HT1080 (cell line): ENCODE measurements at regions not wholly inside any gene's neighbourhood (a gene's known extent, or its start where the extent isn't known, plus 50 kb on each side); places are given as distances from the start of the nearest gene placed in this dataset.
A peak's percentile ranks its signal among the peaks of the same experiment; 100 is the strongest.

Experiments used
- DNase-seq: peaks from one replicate; pipeline ENCODE4 v3.0.0-alpha.2; 2015; ENCODE audit warnings: low read depth

DNA sequence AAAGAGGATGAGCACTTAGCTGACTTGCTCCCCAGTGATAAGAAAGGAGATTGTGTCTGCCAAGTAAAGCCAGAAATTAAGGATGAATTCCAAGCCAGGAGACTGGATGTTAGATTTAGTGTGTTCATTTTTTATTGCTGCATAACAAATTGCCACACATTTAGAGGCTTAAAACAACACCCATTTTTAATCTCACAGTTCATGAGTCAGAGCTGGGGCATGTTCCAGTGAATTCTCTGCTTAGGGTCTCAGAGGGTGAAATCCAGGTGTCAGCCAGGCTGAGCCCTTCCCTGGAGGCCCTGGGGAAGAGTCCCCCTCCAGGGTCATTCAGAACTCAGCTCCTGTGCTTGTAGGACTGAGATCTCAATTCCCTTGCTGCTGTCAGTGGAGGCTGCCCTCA lies 352.8 kb downstream of the BUD13 start:
- DNase-seq = no peak

DNA sequence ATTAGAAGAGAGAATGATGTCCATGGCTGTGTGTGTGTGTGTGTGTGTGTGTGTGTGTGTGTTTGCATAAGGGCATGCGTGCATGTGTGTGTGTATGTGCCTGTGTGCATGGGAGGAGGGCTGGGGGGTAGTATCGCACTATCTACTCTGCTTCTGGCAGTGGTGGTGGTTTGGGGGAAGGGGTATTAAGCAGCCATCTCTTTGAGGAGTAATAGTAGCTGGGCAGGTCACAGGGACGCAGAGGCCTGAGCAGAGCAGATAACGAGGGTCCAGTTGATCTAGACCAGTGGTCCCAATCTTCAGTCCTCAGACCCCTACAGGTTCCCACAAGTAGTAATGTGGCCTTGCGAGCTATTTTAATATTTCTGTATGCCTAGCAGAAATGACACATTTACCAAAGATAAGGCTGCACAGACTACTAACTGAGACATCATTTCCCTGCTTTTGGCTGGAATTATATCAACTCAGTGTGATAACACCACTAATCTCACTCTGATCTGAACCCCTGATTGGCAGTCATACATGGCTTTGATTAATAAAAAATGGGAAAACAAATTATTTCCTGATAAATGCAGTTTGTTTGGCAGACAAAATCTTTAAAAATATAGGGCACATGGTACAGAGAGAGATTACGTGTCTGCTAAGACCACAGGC lies 354.3 kb downstream of the BUD13 start:
- DNase-seq = no peak

DNA sequence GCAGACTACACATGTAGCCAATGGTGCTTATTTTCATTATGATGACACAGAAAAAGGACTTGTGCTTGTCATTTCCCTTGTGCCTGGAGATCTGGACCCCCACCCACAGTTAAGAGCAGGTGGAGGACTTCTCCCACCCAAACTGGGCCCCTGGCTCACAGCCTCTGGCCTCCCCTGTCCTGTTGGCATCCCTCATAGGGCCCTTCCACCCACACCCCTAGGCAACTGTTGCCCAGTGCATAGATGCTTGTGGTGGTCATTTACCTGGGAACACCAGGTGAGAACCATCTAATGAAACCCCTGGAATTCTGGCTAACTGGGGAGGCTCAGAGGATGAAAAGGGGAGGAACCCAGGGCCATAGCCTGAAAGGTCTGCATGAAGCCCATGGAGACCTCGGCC lies 355.9 kb downstream of the BUD13 start:
- DNase-seq = no peak

DNA sequence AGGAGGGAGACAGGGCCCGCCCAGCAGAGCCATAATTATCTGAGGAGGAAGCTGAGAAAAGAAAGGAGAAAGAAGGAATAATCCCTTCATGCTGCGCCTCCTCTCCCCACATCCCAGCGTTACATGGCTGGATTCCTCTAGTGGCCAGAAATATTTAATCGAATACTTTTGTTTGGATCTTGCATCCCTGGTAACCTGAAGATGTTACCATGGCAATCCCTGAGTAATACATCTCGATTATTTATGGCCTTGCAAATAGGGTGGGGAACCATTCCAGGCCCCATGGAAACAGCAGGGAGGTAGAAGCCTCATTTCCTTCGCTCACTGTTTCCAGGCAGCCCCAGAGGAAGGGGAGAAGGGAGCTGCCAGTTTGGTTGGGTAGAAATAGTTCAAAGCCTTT lies 357.7 kb downstream of the BUD13 start:
- peak; percentile 19 for DNase-seq

DNA sequence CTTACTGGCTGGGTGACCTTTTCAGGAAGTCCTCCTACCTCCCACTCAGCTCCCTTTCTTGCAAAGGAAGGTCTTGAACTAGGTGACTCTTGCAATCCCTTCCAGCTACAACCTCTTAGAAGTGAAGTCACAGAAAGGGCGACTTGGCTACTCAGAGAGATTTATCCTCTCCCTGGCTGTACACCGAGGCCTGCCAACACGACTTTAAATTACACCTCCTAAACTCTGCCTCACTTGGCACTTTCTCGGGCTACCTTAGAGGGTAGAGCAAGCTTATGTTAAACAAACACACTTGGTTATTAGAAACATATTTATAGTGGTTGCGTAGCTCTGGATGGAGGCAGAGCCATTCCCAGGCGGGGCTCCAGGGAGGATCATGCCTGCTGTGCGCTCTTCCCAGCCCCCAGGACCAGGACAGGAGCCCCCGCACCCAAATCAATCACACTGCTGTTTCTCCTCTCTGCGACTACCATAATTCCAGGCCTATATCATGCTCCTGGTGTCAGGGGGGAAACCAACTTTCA lies 358.4 kb downstream of the BUD13 start:
- no peak for DNase-seq

DNA sequence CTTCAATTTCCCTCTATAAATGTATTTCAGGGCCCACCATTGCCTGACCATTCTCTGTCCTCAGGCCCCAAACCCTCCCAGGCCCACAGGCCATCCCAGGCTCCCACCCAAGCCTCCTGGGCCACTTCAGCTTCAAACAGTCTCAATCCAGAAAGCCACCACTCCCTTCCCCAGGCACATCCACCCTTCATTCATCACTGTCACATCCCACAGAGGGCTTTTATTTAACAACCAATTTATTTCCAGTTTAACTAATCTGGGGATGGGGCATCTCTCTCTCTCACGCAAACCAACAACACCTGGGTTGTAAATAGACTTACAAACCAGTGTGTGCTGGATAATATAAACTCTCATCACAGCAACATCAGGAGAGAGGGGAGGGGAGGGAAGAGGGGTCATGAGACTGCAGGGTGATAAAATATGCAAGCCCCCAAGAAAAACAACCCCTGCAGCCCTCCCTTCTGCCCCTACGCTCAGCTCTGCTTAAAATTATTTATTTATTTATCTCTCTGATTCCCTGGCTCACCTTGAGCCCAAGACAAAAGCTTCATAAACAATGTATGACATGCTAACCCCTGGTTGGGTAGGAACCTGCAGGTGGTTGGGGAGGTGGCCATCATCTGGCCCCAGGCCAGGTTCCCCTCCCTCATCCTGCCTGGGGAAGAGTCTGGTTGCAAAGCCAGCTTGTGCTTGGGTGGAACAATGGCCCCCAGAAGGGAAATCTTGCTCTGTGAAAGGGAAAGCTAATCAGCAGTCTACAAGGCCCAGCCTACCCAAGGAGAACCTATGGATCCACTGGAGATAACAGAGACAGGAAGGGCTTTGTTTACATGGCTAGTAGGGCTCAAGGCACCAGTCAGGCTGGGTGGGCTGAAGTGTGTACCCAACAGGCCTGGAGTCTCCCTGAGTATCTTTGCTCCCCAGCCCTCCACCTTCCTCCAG lies 359.2 kb downstream of the BUD13 start:
- no peak for DNase-seq

DNA sequence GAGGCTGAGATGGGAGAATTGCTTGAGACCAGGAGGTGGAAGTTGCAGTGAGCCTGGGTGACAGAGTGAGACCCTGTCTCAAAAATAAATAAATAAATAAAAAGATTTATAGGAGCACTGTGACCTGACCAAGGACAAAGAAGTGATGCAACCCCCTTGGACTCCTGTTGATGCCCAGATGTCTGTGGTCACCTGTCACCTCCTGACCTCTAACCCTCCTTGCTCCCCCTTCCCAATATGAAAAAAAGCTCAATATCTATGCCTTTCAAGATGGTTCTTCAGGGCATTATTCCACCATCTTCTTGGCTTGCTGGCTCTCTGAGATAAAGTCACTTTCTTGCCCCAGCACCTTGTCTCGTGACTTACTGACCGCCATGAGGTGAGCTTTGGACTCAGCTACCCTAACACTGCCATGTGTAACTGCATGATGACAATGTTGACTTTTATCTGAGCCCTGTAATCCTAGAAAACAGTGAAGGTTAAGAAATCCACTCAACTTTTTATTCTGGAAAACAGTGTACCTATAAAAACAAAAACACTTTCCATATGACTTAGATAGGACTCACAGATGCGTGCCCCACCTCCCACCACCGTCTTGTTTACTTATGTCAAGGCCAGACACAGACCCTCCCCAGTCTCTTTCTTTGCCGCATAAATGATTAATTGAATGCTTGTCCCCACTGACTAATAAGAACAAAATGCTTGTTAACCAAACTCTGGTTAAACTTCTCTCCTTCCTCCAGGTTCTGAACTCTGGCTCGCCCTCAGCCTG lies 360.5 kb downstream of the BUD13 start:
- no peak for DNase-seq

DNA sequence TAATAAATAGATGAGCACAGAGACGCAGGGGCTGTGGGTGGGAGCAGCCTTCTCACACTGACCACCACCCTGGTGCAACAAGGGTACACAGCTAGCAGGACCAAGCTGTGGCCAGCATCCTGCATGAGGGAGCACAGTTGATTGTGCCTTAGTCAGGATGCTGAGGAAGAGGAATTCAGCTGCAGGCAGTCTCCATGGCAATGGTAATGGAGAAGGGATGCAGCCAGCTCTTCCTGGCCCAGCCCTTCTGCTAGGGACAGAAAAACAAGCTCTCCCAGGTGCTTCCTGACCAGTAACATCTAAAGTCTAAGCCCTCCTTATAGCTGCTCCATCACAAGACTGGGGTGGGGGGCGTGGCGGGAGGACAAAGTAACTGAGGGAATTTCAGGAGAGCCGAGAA lies 363.5 kb downstream of the BUD13 start:
- DNase-seq = no peak

DNA sequence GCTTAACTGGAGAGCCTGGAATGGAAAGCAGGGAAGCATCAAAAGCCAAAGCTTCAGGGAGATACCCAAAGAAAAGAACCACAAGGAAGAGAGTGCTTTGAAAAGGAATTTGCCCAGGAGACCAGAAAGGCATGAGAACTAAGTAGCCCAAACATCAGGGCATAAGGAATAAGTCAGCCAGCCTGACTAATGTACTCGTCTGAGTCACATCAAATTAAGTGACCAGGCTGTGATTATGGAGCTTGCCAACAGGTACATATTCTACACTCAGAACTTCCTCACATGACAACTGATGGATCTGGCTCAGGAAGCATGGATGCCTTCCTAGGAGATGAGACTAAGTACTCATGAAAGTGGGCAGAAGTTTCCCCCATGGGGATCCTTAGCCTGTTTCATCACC lies 366.7 kb downstream of the BUD13 start:
- DNase-seq = no peak

DNA sequence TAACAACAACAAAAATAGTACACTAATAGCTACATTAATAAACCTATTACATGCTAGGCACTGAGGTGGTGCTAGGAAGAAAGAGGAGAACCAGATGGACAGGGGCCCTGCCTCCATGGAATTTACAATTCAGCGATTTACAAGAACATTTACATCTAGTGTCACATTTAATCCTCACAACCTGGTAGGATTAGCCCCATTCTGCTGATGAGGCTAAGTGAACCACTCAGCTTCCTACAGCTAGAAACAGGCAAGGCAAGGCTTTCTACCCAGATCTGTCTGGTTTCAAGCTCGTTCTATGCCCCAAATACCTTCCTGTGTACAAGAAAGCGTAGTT lies 368.4 kb downstream of the BUD13 start:
- DNase-seq = no peak

DNA sequence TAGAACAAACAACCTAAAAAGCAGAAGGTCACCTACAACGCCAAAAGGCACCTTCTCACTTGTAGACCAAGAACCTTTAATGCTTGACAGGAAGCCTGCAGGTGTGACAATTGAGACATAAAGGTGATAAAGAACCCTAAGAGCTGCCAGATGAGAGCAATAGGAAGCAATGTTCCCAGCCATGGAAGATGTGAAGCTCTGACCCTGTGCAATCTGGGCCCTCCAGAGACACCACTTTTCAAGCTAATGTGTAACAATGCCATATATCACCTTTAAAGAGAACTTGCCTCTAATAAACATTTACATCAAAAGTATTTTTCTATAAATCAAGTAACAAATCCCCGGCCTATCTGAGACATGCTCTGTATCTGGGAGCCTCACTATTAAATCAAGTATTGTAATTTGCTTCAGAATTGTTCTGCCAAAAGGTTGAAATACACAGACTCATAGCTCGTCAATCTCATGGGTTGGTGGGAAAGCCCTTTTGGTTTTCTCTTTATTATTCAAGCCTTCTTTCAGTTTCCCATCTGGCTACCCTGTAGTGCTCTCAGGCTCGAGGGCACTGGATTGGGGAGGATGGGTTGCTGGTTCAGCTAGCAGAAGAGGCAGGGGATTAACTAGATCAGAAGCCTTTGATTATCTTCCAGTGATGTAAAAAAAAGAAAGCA lies 368.9 kb downstream of the BUD13 start:
- no peak for DNase-seq

DNA sequence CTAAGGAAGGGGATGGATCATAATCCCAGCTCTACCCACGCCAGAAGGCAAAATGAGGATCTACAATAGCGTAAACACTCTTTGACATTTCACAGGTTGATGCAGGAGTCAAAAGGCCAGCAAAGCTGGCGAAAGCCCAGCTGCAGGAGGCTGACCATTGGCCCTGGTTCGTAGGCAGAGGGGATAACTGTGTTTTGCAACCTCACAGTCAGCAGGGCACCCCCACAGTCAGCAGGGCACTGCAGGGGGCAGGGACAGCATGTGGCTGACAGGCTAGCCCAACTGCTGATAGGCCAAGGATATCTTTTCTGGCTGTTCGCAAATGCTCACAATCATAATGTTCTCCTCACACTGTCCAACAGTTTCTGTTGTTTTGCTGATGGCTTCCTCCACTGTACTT lies 372.7 kb downstream of the BUD13 start:
- no peak for DNase-seq

DNA sequence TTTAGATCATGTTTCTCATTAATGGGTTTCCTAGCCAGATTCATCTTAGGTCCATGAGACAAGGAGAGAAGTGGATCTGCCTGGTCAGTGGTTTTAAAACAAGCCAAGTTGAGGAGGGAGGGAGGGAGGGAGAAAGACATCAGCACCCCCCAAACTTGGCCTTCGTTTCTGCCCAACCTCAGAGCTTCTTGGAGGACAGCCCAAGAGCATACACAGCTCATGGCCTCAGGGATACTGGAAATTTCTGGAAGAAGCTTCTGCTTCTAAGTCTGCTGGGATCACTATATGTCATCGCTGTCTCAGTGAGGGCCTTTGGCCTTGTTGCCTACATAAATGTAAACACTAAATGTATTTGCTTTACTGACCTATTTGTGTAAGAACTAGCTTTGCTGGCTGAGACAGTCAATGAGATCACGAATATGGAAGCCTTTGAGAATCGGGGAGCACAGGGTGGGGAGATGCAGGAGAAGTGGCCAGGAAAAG lies 375.1 kb downstream of the BUD13 start:
- DNase-seq = no peak

DNA sequence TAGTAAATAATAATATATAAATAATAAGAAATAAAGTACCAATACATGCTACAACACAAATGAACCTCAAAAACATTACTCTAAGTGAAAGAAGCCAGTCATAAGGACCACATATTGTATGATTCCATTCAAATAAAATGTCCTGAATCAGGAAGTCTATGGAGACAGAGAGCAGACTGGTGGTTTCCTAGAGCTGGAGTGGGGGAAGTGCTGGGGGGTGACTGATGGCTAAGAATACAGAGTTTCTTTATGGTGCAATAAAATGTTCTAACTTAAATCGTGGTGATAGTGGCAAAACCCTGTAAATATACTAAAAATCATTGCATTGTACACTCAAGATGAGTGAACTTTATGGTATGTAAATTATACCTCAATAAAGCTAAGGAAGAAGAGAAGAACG lies 376.5 kb downstream of the BUD13 start:
- no peak for DNase-seq

DNA sequence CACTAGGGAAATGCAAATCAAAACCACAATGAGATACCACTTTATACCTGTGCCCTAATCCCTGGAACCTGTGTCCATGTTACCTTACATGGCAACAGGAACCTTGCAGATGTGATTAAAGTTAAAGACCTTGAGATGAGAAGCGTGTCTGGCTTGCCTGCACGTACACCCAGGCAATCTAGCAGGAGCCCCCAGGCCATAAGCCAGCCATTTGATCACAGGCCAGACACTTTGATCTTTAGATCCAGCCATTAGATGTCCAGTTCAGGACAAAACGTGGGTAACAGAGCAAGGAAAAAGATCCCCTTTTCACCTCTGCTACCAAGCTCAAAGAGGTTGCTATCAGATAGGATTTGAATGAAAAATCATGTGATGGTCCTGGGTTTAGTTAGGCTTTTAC lies 378.8 kb downstream of the BUD13 start:
- DNase-seq = no peak

DNA sequence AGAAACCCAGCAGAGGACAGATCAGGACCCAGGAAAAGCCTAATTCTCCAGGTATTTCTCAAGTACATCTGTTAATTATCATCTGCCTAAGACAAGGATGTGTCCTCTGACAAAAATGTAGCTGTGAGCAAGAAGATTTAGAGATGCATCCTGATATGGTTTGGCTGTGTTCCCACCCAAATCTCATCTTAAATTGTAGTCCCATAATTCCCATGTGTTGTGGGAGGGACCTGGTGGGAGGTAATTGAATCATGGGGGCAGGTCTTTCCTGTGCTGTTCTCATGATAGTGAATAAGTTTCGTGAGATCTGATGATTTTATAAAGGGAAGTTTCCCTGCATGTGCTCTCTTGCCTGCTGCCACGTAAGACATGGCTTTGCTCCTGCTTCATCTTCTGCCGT lies 381.8 kb downstream of the BUD13 start:
- DNase-seq = no peak

DNA sequence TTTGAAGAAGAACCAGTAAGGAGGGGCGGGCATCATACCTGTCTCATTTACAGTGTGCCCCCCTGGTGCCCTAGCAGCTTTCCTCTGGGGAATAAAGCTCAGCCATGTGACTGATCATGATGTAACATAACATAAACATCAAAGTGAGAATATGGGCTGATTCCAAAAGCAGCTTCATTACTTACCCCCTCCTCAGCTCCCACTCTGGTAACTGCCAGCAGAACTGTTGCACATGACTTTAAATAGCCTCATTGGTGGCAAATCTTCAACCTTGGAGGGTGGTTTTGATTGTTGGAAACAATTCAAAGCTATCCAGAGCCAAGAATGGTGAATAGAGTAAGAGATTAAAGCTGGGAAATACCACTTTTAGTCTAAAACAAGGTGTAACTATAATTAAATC lies 384.6 kb downstream of the BUD13 start:
- DNase-seq = no peak

DNA sequence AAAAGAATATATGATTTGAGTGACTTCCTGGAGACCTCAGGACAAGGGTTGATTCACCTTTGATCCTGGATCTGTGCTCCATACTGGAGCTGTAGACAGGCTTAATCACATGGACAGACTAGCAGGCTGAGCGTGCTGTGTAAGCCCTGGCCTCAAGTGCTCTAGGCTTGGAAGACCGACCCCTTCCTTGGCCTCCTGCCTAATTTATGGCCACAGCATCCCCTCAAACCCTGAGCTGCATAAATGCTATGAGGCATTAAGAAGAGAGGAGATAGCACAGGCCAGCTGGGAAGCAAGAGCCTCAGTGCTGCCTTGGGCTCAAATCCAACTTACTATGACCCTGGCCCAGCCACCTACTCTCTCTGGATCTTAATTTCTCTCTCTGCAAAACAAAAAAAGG lies 385.1 kb downstream of the BUD13 start:
- no peak for DNase-seq

DNA sequence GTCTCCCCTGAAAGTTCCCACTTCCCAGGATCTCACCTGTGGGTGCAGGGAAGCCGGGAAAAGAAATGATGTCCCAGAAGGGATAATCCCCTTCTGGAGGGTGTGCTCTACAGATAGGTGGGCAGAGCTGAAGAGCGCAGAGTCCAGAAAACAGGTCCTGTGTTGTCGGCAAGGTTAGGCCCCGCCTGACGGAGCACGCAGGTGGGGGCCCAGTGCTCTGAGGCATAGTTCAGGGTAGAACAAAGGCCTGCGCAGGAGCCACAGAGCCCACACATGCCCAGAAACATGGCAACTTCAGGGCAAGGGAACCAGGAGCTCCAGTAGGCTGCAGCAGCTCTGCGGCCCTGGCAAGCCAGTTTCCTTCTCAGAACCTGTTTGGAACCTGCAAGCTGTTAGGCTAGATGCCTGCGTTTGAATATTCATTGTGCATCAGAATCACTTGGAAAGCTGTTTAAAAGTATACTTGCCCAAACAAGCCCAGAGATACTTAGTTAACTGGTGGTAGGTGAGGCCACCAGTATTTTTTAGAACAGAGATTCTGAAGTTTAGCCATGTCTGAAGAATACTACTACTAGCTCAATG lies 386.6 kb downstream of the BUD13 start:
- DNase-seq = no peak

DNA sequence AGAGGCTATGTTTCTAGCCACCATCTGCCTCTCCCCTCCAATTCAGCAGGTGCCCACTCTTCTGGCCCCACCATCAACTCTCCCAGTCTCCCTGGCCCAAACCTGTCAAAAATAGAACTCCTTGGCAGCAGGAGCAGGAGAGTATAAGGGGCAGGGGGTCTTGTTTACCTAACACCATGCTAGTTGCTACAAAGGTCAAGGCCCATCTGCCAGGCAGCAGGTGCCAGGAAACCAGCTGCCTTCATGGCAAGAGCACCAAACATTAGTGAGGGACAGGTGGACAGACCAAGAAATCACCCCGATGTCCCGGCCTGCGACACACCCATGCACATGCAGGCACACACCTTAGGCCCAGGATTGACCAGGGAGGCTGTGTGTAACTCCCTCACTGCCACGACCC lies 387.9 kb downstream of the BUD13 start:
- no peak for DNase-seq

DNA sequence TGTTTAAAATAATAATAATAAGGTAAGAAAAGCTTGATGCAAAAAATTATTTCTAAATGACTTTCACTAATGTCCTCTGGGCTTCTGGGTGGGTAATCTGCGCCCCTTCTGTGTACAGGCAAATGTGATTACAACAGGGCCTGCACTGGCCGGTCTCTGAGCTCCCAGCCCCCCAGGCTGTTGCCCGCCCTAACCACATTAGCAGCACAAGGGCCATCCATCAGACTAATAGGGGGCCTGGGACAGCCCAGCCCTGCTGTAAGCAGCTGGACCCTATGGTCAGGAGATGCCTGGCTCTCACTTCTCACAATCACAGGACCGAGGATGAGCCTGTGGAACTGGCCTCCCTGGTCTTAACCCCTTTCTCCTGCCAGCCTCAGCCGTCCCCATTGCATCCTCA lies 388.4 kb downstream of the BUD13 start:
- DNase-seq = no peak
